Forelimb muscle (tissue), 1 donor: ENCODE measurements at regions not wholly inside any gene's neighbourhood (a gene's known extent, or its start where the extent isn't known, plus 50 kb on each side); places are given as distances from the start of the nearest gene placed in this dataset.

Experiments
- DNase-seq: peaks from one replicate; pipeline ENCODE4 v3.0.0-alpha.2; 2013; ENCODE audit warnings: low read depth

DNA sequence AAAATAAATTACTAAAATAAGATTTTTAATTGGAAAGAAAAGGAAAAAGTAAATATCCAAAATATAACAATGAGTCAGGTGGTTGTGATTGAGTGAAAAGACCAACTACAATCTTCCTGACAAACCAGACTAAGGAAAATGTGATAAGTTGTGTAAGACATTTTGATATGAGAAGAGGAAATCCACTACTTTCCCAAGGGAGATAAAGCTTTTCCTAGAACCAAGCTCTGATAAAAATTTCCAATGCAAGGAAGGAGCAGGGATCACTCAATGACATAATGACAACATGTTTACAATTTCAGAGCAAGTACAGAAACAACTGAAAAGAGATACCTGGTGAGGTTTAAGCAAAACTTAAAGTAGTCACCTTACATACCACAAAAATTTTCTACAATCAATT lies 305.1 kb upstream of the RASGEF1B start:
- no peak for DNase-seq

- no peak for DNase-seq
Measured at GRCh38 chr4:81773557-81773956, 301.9 kb upstream of the RASGEF1B start.

GRCh38 chr4:81771721-81772120 lies 300.0 kb upstream of the RASGEF1B start:
- no peak for DNase-seq

DNA sequence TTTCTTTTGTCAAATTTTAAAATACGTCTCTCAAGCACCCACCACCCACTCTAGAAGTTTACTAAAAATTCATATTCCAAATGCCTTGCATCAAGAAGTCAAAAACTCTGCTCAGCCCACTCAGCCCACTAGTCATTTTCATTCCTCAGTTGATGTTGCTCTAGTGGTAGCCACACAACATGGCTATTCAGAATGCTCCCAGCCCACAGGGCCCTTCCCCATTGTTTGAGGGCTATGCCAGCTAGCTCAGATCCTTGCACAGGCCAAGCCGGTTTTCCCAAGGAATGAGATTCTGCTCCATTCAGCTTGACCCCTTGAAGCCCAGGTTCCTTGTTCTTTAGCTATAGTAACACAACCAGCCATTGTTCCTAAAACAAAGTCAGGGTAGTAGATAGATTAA lies 297.5 kb upstream of the RASGEF1B start:
- DNase-seq: no peak

DNA sequence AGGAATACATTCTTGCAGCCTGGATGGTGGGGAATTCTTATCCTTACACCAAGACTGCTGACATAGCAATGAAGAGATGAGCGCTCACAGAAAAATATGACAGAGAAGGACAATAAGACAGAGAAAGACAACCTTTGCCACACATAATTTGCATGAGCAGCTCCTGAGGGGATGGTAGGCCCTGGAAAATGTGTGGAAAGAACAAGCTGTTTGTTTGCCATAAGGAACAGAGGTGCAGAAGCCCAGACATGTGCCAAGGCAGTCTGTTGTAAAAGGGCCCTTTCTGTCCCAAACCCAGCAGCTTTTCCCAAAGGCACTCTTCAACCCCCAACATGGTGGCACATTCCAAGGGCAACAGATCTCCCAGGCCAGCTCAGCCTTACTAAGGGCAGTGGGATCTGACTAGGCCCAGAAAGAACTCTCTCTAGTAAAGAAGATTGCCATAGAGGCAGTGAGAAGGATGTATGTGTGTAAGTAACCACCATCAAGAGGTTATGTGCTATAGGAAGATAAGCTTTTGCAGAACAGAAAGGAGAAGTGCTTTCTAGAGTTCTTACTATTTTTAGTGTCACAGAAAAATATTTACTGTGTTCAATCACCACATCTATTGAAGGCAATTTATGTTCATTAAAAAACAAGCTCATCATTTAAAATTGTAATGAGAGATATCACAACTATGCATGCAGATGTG lies 287.0 kb upstream of the RASGEF1B start:
- no peak for DNase-seq

DNA sequence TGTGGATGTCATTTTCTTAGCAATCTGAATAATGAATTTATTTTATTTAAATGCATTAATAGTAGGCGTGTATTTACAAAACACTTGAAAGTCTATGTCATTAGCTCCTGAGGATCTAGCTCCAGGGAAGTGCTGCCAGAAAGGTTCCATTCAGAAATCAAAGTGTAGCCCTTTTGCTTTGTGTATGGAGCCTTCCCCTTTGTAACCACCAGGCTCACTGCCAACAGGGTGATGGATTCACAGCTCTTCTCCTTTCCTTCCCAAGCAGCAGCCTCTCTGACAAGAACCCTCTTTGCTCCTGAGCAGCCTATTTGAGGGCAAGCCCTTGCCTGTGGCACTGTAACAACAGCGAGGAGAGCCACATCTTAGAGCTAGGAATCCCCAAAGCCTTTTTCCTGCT lies 286.0 kb upstream of the RASGEF1B start:
- peak; percentile 13 for DNase-seq

- no peak for DNase-seq
Measured at GRCh38 chr4:81756973-81757372, 285.3 kb upstream of the RASGEF1B start.

GRCh38 chr4:81756042-81756441 lies 284.3 kb upstream of the RASGEF1B start:
- no peak for DNase-seq

DNA sequence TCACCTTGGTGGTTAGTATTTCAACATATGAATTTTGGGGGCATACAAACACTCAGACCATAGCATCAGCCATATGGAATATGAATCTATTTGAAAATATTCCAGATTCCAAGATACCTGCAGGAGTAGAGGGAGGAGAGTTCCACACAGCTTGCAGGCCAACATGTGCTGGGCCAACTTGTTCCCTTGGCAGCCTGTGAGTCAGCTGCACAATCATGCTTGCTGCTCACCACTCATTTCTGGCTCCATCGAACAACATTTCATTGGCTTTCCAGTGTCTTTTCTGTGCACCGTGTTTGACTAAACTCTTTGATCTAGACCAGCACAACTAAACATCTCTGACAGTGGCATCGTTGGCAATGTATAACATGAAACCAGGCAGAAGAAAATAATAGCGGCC lies 282.5 kb upstream of the RASGEF1B start:
- no peak for DNase-seq

- DNase-seq: no peak
Measured at GRCh38 chr4:81751531-81752289, 280.0 kb upstream of the RASGEF1B start.

- no peak for DNase-seq
Measured at GRCh38 chr4:81747242-81747930, 275.7 kb upstream of the RASGEF1B start.

GRCh38 chr4:81746773-81747172 lies 275.1 kb upstream of the RASGEF1B start:
- no peak for DNase-seq

DNA sequence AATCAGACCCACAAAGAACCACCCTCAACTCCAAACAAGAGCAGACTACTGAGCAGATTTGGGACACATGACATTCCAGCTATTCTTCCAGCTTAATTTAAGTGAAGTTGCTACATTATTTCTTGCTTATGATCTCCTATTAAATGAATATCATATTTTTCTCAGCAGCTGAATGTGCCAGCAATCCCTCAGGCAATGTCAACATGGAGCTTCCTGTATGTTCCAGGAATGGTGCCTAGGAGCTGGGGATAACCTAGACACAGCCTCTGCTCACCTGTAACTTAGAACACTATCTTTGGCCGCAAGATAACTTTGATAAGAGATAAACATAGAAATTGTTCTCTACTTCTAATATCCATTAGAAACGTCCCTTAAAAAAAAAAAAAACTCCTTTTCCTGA lies 274.4 kb upstream of the RASGEF1B start:
- no peak for DNase-seq

DNA sequence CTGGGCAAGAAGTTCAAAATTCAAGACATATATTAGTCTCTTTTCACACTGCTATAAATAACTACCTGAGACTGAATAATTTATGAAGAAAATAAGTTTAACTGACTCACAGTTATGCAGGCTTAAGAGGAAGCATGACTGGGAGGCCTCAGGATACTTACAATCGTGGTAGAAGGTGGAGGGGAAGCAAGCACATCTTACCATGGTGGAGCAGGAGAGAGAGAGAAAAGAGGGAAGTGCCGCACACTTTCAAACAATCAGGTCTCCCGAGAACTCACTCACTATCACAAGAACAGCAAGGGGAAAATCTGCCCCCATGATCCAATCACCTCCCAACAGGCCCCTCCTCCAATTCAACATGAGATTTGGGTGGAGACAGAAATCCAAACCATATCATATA lies 273.3 kb upstream of the RASGEF1B start:
- no peak for DNase-seq

DNA sequence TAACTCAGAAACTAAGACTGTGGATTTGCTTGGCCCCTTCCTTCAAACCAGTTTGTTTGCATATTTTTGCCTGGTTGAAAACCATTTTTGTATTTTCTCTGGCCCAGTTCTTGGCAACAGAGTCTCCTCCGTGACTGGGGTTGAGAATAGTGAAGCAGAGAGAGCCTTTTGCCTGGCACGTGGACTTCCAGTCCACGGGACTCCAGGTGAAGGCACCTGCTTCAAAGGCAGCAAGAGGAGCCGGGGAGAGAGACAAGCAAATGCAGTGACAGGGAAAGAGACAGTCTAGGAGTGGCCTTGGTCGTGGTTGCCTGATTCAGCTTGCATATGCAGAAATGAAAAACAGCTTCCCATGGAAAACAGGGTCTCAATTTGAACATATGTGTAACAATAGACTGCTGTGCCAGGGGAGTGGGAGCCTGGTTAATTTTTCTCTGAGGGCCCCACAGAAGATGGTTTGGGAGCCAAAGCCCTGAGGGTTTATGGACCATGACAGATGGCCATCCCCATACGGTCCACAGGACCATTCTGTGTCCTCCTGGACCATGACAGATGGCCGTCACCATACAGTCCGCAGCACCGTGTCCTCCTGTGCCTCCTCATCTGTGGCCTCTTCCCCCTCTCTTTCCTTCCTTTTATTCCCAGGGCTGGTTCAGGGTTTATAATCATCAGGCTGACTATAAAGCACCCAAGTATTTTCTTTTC lies 272.2 kb upstream of the RASGEF1B start:
- no peak for DNase-seq

DNA sequence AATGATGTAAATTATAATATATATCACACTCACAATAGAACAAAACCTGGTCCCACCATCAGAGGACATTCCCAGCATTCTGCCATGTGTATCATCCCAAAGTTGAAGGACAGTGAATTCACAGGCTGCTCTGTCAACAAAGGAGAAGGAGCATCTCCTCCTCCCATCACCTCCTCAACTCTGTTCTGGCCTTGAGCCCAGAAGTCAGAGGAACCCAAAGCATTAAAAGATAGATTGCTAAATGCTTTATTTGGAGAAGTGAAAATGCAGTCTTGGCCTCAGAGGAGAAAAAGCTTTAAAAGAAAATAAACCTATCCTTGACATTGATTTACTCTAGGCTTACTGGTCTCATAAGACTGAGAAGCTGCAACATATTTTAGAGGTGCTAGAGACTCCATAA lies 268.8 kb upstream of the RASGEF1B start:
- DNase-seq: no peak

- no peak for DNase-seq
Measured at GRCh38 chr4:81738891-81739290, 267.2 kb upstream of the RASGEF1B start.

DNA sequence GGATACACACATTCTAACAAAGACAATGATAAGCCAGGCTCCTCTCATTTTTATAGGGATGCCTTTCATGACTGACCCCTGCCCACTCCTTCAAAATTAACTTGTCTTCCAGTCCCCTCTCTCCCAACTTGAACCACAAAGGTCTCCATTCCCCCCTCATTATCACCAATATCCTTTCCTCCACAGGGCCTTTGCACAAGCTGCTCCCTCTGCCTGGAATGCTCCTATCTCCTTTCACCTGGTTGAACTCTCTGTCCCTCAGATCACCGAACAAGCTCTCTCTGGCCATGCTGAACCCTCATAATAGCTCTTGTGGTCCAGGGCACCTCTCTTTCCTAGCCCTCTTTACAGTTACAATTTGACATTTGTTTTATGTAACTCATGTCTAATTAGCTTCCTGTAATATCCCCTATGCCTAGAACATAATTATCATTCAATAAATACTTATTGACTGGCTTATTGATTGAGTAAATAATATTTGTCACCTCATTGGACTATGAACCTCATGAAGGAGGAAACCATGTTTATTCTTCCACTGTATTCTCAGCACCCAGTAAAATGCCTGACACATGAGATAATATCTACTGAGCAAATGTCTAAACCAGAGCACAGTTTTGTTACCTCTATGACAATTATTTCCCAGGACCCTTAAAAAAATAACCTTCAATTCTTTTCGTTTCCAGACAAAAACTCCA lies 266.3 kb upstream of the RASGEF1B start:
- no peak for DNase-seq

DNA sequence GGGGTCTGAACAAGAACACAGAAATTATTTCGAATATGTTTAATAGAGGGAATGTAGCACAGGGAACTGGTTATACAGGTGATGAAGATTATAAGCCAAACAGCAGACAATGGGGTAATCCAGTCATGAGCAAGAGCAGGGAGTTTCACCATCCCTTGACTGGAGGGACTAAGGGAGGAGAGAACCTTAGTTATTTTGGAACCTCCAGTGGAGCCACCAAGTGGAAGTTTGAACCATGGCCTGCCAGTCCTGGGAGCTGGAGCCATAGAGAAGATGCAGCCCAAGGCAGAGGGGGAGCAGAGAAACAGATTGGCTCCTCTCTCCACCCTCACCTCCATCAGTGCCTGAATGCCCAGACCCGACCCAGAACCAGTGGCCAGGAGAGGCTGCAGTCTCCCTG lies 264.6 kb upstream of the RASGEF1B start:
- no peak for DNase-seq

- DNase-seq: no peak
Measured at GRCh38 chr4:81732980-81733379, 261.3 kb upstream of the RASGEF1B start.

DNA sequence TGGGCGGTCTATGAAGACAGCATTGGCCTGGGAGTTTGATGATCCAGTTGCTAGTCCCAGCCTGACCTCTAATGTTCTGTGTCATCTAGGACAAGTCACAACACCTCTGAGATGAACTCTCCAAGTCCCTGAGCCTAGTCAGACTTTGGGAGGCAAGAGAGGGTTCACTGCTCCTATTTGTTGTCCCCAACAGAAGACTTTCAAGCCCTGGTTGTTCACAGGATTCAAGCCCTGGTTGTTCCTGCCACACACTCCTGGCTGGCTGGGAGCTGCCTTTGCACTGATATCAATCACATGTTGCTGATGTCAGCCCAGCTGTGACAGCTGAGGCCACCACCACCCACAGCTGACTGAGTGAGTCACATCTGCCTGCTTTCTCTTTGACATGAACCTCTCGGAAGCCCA lies 253.2 kb upstream of the RASGEF1B start:
- DNase-seq: no peak
